Right cardiac atrium (tissue), 5 donors: ENCODE measurements at regions not wholly inside any gene's neighbourhood (a gene's known extent, or its start where the extent isn't known, plus 50 kb on each side); places are given as distances from the start of the nearest gene placed in this dataset.

ENCODE experiments used
- ATAC-seq, 2 donors: fragments of 200-7000 bp; cut with Tn5 transposase; one replicate each; pipeline versions ENCODE4 v1.8.0 to v1.9.1; 2020; ENCODE audit warnings: moderate library complexity in 2 of 2, mild to moderate bottlenecking in 1 of 2
- DNase-seq, 3 donors: peaks; one replicate each; pipeline ENCODE4 v3.0.0-alpha.2; 2020
- H3K27ac ChIP-seq: one replicate; pipeline ENCODE4 v1.5.1; 2013; ENCODE audit warnings: mild to moderate bottlenecking, low read length, control low read depth, moderate library complexity
- H3K27me3 ChIP-seq: one replicate; pipeline ENCODE4 v1.6.1; 2013; ENCODE audit not compliant: control insufficient read depth, insufficient read depth
- H3K4me1 ChIP-seq: one replicate; pipeline ENCODE4 v1.6.1; 2013; ENCODE audit warnings: low read length; ENCODE audit not compliant: control insufficient read depth, insufficient read depth
- H3K4me3 ChIP-seq: one replicate; pipeline ENCODE4 v1.5.1; 2013; ENCODE audit warnings: low read length, control low read depth
- H3K9me3 ChIP-seq: one replicate; pipeline ENCODE4 v1.6.1; 2013; ENCODE audit warnings: low read length; ENCODE audit not compliant: control insufficient read depth
- WGBS: extraction: QIAGEN DNeasy Blood & Tissue Kit; methylation state at CpG from one replicate; pipeline ENCODE4 v1.1.7; 2013; 5-methylcytosine and 5-hydroxymethylcytosine counted together
- intact Hi-C, 4 donors: fragments of 100-400 bp; cut with DNase I; formaldehyde crosslinking; loops; one replicate each; pipeline versions ENCODE4 v1.11.0 to v1.14.0; 2022 to 2023
- donor health status: healthy with polysubstance abuse.
- donor health status: DM: no; HTN: yes; CAD: no.
- donor health status: DM: no; HTN: no; CAD: no.
- donor health status: DM: no; HTN: yes; CAD: no; lungs with severe emphysema.
- donor health status: DM: yes; HTN: yes; CAD: no.

GRCh38 chr14:104333646-104334423 is 195.4 kb downstream of the KIF26A start:
- DNase-seq (no peak), ATAC-seq (no peak)
- Histone ChIP-seq H3K27ac (no peak overlapping the region), H3K27me3 (no peaks in the 10 kb centered on the region), H3K4me1 (no peaks in the 10 kb centered on the region), H3K9me3 (peaks cover 2% of the 10 kb centered on the region), H3K4me3 (no peak overlapping the region)
- 69% methylated on average over 39 of the region's 39 CpGs for WGBS
- intact Hi-C loops, result no loop called here

GRCh38 chr14:104334424-104335161 is 196.2 kb downstream of the KIF26A start:
- intact Hi-C loops, result no loop called here
- no peak for DNase-seq
- no peak for ATAC-seq

GRCh38 chr14:104335176-104335575 is 196.8 kb downstream of the KIF26A start:
- H3K27me3 ChIP-seq, result no peaks in the 10 kb centered on the region
- intact Hi-C loops, result no loop called here
- DNase-seq (no peak), ATAC-seq (no peak)
- WGBS, result 79% methylated on average over 4 of the region's 4 CpGs
- H3K4me1 ChIP-seq, result no peaks in the 10 kb centered on the region
- no peak overlapping the region for H3K4me3 ChIP-seq
- no peak overlapping the region for H3K27ac ChIP-seq
- no peaks in the 10 kb centered on the region for H3K9me3 ChIP-seq

More at GRCh38 chr14:104334424-104335161, 196.2 kb downstream of the KIF26A start:
- Histone ChIP-seq H3K4me3 (no peak overlapping the region), H3K27ac (no peak overlapping the region), H3K27me3 (no peaks in the 10 kb centered on the region), H3K9me3 (peaks cover 2% of the 10 kb centered on the region), H3K4me1 (no peaks in the 10 kb centered on the region)
- 84% methylated on average over 31 of the region's 31 CpGs for WGBS

- no peaks in the 10 kb centered on the region for H3K27me3 ChIP-seq
- H3K27ac ChIP-seq, result no peak overlapping the region
- no peaks in the 10 kb centered on the region for H3K9me3 ChIP-seq
- WGBS, result 83% methylated on average over 12 of the region's 12 CpGs
- no peak overlapping the region for H3K4me3 ChIP-seq
- intact Hi-C loops, result no loop called here
- ATAC-seq (no peak), DNase-seq (no peak)
- no peaks in the 10 kb centered on the region for H3K4me1 ChIP-seq
Observed at GRCh38 chr14:104335611-104336010, 197.2 kb downstream of the KIF26A start.

GRCh38 chr14:104337351-104337750 is 199.0 kb downstream of the KIF26A start:
- WGBS, result 91% methylated on average over 4 of the region's 4 CpGs
- Histone ChIP-seq H3K9me3 (no peaks in the 10 kb centered on the region), H3K27me3 (no peaks in the 10 kb centered on the region), H3K27ac (no peak overlapping the region), H3K4me3 (no peak overlapping the region), H3K4me1 (no peaks in the 10 kb centered on the region)
- intact Hi-C loops, result no loop called here
- ATAC-seq (no peak), DNase-seq (no peak)

- Histone ChIP-seq H3K27ac (no peak overlapping the region), H3K27me3 (no peaks in the 10 kb centered on the region), H3K4me1 (no peaks in the 10 kb centered on the region), H3K9me3 (no peaks in the 10 kb centered on the region), H3K4me3 (no peak overlapping the region)
- no peak for ATAC-seq
- no peak for DNase-seq
- 65% methylated on average over 1 of the region's 1 CpG for WGBS
- intact Hi-C loops, result no loop called here
Observed at GRCh38 chr14:104339361-104339760, 201.0 kb downstream of the KIF26A start.

GRCh38 chr14:104339829-104340228 is 201.4 kb downstream of the KIF26A start:
- H3K4me3 ChIP-seq, result no peak overlapping the region
- no peak overlapping the region for H3K27ac ChIP-seq
- no peaks in the 10 kb centered on the region for H3K9me3 ChIP-seq
- H3K4me1 ChIP-seq, result no peaks in the 10 kb centered on the region
- DNase-seq, result no peak
- ATAC-seq, result no peak
- no peaks in the 10 kb centered on the region for H3K27me3 ChIP-seq
- intact Hi-C loops, result no loop called here

GRCh38 chr14:104341532-104342434 is 203.4 kb downstream of the KIF26A start:
- no peaks in the 10 kb centered on the region for H3K27me3 ChIP-seq
- ATAC-seq, result peak; percentile 83 to 85
- no peak overlapping the region for H3K27ac ChIP-seq
- WGBS, result 48% methylated on average over 27 of the region's 27 CpGs
- no peak overlapping the region for H3K4me3 ChIP-seq
- intact Hi-C loops, result no loop called here
- DNase-seq, result peak in 2 of 3 donors; percentile 75 to 78
- H3K4me1 ChIP-seq, result no peaks in the 10 kb centered on the region
- H3K9me3 ChIP-seq, result no peaks in the 10 kb centered on the region

GRCh38 chr14:104342435-104343293 is 204.3 kb downstream of the KIF26A start:
- ATAC-seq (peak in 1 of 2 donors; percentile 20), DNase-seq (peak in 1 of 3 donors; percentile 49)
- H3K27ac ChIP-seq, result no peak overlapping the region
- no peaks in the 10 kb centered on the region for H3K4me1 ChIP-seq
- intact Hi-C loops, result no loop called here
- WGBS, result 75% methylated on average over 22 of the region's 22 CpGs
- no peak overlapping the region for H3K4me3 ChIP-seq
- H3K9me3 ChIP-seq, result no peaks in the 10 kb centered on the region
- H3K27me3 ChIP-seq, result no peaks in the 10 kb centered on the region

GRCh38 chr14:104343294-104343625 is 204.9 kb downstream of the KIF26A start:
- Histone ChIP-seq H3K27ac (no peak overlapping the region), H3K4me3 (no peak overlapping the region), H3K9me3 (no peaks in the 10 kb centered on the region), H3K27me3 (no peaks in the 10 kb centered on the region), H3K4me1 (no peaks in the 10 kb centered on the region)
- DNase-seq (no peak), ATAC-seq (no peak)
- WGBS, result 84% methylated on average over 6 of the region's 6 CpGs
- intact Hi-C loops, result no loop called here
